NCI-H2196 (cell line): ENCODE measurements at regions not wholly inside any gene's neighbourhood (a gene's known extent, or its start where the extent isn't known, plus 50 kb on each side); places are given as distances from the start of the nearest gene placed in this dataset.

Experiments used
- DNase-seq: peaks from one replicate; lab custom pipeline; 2025; ENCODE audit not compliant: unreplicated experiment; lab: John Stamatoyannopoulos, UW

- DNase-seq: no peak
Measured at GRCh38 chr10:42950606-42951485, 126.0 kb upstream of the RET start.

- no peak for DNase-seq
Measured at GRCh38 chr10:42951486-42952251, 125.2 kb upstream of the RET start.

- no peak for DNase-seq
Measured at GRCh38 chr10:42952349-42952748, 124.5 kb upstream of the RET start.

GRCh38 chr10:42952931-42953683 lies 123.8 kb upstream of the RET start:
- no peak for DNase-seq

- no peak for DNase-seq
Measured at GRCh38 chr10:42953684-42954674, 122.9 kb upstream of the RET start.

- no peak for DNase-seq
Measured at GRCh38 chr10:42954766-42955492, 121.9 kb upstream of the RET start.

GRCh38 chr10:42955493-42955889 lies 121.4 kb upstream of the RET start:
- no peak for DNase-seq

- DNase-seq: no peak
Measured at GRCh38 chr10:42956045-42956444, 120.8 kb upstream of the RET start.

GRCh38 chr10:42958142-42958868 lies 118.6 kb upstream of the RET start:
- DNase-seq: peak; percentile 8

GRCh38 chr10:42959833-42960232 lies 117.0 kb upstream of the RET start:
- no peak for DNase-seq

- DNase-seq: no peak
Measured at GRCh38 chr10:42960491-42960990, 116.3 kb upstream of the RET start.

- no peak for DNase-seq
Measured at GRCh38 chr10:42960991-42961795, 115.7 kb upstream of the RET start.

GRCh38 chr10:42961796-42962109 lies 115.1 kb upstream of the RET start:
- DNase-seq: no peak

GRCh38 chr10:42962110-42962901 lies 114.6 kb upstream of the RET start:
- DNase-seq: no peak

GRCh38 chr10:42962902-42963231 lies 114.0 kb upstream of the RET start:
- DNase-seq: no peak

- no peak for DNase-seq
Measured at GRCh38 chr10:42963312-42963711, 113.6 kb upstream of the RET start.

GRCh38 chr10:42969147-42969546 lies 107.7 kb upstream of the RET start:
- DNase-seq: no peak
